Stimulated activated CD8-positive, alpha-beta memory T cell treated with anti-CD3 and anti-CD28 coated beads, Interleukin-4, amount 100 ng/mL, for 48 hours (primary cell): ENCODE measurements at regions not wholly inside any gene's neighbourhood (a gene's known extent, or its start where the extent isn't known, plus 50 kb on each side); places are given as distances from the start of the nearest gene placed in this dataset.

Source experiments
- DNase-seq: peaks from one replicate; pipeline ENCODE4 v3.0.0-alpha.2; 2020

- no peak for DNase-seq
These were observed 76.7 kb downstream of the TRIM29 start for GRCh38 chr11:120061036-120061760.

GRCh38 chr11:120060512-120060911 lies 77.4 kb downstream of the TRIM29 start:
- no peak for DNase-seq

GRCh38 chr11:120058931-120059330 lies 79.0 kb downstream of the TRIM29 start:
- DNase-seq, result no peak

- no peak for DNase-seq
These were observed 80.0 kb downstream of the TRIM29 start for GRCh38 chr11:120057595-120058581.

GRCh38 chr11:120057028-120057330 lies 80.9 kb downstream of the TRIM29 start:
- no peak for DNase-seq

GRCh38 chr11:120056301-120057027 lies 81.4 kb downstream of the TRIM29 start:
- DNase-seq, result no peak

GRCh38 chr11:120055646-120056045 lies 82.3 kb downstream of the TRIM29 start:
- no peak for DNase-seq

GRCh38 chr11:120054753-120055045 lies 83.2 kb downstream of the TRIM29 start:
- no peak for DNase-seq

- no peak for DNase-seq
These were observed 83.7 kb downstream of the TRIM29 start for GRCh38 chr11:120054016-120054752.

GRCh38 chr11:120052196-120052775 lies 85.6 kb downstream of the TRIM29 start:
- no peak for DNase-seq

GRCh38 chr11:120044011-120044675 lies 93.8 kb downstream of the TRIM29 start:
- no peak for DNase-seq

GRCh38 chr11:120043328-120043945 lies 94.5 kb downstream of the TRIM29 start:
- DNase-seq, result no peak

GRCh38 chr11:120041625-120042024 lies 96.3 kb downstream of the TRIM29 start:
- DNase-seq, result no peak

- no peak for DNase-seq
These were observed 97.6 kb downstream of the TRIM29 start for GRCh38 chr11:120040151-120040840.

- DNase-seq, result no peak
These were observed 98.9 kb downstream of the TRIM29 start for GRCh38 chr11:120039039-120039438.

- DNase-seq, result no peak
These were observed 100.8 kb downstream of the TRIM29 start for GRCh38 chr11:120037111-120037510.

GRCh38 chr11:120035756-120036155 lies 102.2 kb downstream of the TRIM29 start:
- no peak for DNase-seq

GRCh38 chr11:120034881-120035630 lies 102.9 kb downstream of the TRIM29 start:
- no peak for DNase-seq

- no peak for DNase-seq
These were observed 103.6 kb downstream of the TRIM29 start for GRCh38 chr11:120034176-120034875.
